ENCODE measurements at regions not wholly inside any gene's neighbourhood (a gene's known extent, or its start where the extent isn't known, plus 50 kb on each side); places are given as distances from the start of the nearest gene placed in this dataset.

GRCh38 chr1:208607616-208608015 is 363.4 kb upstream of the PLXNA2 start:
- TF ChIP-seq CTCF (IDR thresholded peaks at IDR 0.05) = no peak
- TF ChIP-seq REST (IDR thresholded peaks at IDR 0.05; ENCODE audit: insufficient read depth in 1 of 2, low read depth in 2 of 2, low read length in 1 of 2) = no peak
- TF ChIP-seq TCF7L2 (IDR thresholded peaks at IDR 0.05; ENCODE audit: low read depth, low read length) = no peak
- TF ChIP-seq POLR2AphosphoS5 (IDR thresholded peaks at IDR 0.05; ENCODE audit: low read depth, low read length) = no peak
- no peak for TF ChIP-seq SIN3A (IDR thresholded peaks at IDR 0.05; ENCODE audit: borderline replicate concordance, insufficient read depth, low read depth, low read length)
